H1 (cell line): ENCODE measurements at regions not wholly inside any gene's neighbourhood (a gene's known extent, or its start where the extent isn't known, plus 50 kb on each side); places are given as distances from the start of the nearest gene placed in this dataset.

ENCODE experiments used
- CTCF ChIA-PET: fragments of 300-600 bp; sonication (Branson Sonifier 250); formaldehyde crosslinking; loops from one replicate; lab custom pipeline; 2021; ENCODE audit not compliant: partially characterized antibody; lab: Charles Lee
- POLR2A ChIA-PET: fragments of 300-600 bp; sonication (Branson Sonifier 250); formaldehyde crosslinking; loops from one replicate; lab custom pipeline; 2021; ENCODE audit warnings: inconsistent platforms; ENCODE audit not compliant: partially characterized antibody; lab: Charles Lee
- DNase-seq, 2 experiments: peaks; one replicate each; pipeline versions ENCODE4 v3.0.0 to v3.0.0-alpha.2; 2010 to 2022; ENCODE audit warnings: low spot score in 2 of 2, low read depth in 1 of 2, mixed read lengths in 1 of 2
- FAIRE-seq: peaks from 2 replicates; lab custom pipeline; 2011; peaks lifted over from hg19 to GRCh38; lab: Jason Lieb, UNC
- H2AFZ ChIP-seq: 2 replicates; pipeline ENCODE4 v1.8.1; 2012; ENCODE audit warnings: low read length, inconsistent platforms
- H2AK5ac ChIP-seq: 2 replicates; pipeline ENCODE4 v1.6.1; 2013; ENCODE audit warnings: low read depth, low read length
- H2BK120ac ChIP-seq: replicated peaks from 2 replicates; pipeline ENCODE3; 2013; ENCODE audit warnings: low read depth, low read length, inconsistent platforms
- H2BK12ac ChIP-seq: 2 replicates; pipeline ENCODE4 v1.6.1; 2013; ENCODE audit warnings: low read depth, low read length
- H2BK15ac ChIP-seq: 2 replicates; pipeline ENCODE4 v1.6.1; 2013; ENCODE audit warnings: low read length
- H2BK20ac ChIP-seq: 2 replicates; pipeline ENCODE4 v1.6.1; 2013; ENCODE audit warnings: low read length
- H2BK5ac ChIP-seq: 2 replicates; pipeline ENCODE4 v1.6.1; 2013; ENCODE audit warnings: low read depth, low read length
- H3K14ac ChIP-seq: 2 replicates; pipeline ENCODE4 v1.6.1; 2013; ENCODE audit warnings: inconsistent platforms; ENCODE audit not compliant: insufficient read length
- H3K18ac ChIP-seq: 2 replicates; pipeline ENCODE4 v1.6.1; 2013; ENCODE audit warnings: low read length; ENCODE audit errors: extremely low read depth
- H3K23ac ChIP-seq: 2 replicates; pipeline ENCODE4 v1.6.1; 2013; ENCODE audit warnings: inconsistent platforms; ENCODE audit not compliant: insufficient read length
- H3K23me2 ChIP-seq: 2 replicates; pipeline ENCODE4 v1.6.1; 2013; ENCODE audit warnings: low read depth, low read length
- H3K27ac ChIP-seq: 2 replicates; pipeline ENCODE4 v1.6.1; 2011; ENCODE audit warnings: low read depth, low read length, inconsistent platforms
- H3K27me3 ChIP-seq, 4 experiments: replicated peaks in 1 of 4; 1 replicate in 1 of 4; 2 replicates in 3 of 4; pipeline versions ENCODE4 v1.6.1 to v1.8.1; 2011 to 2013; ENCODE audit warnings: low read length in 3 of 4, mild to moderate bottlenecking in 3 of 4, inconsistent platforms in 2 of 4, mixed read lengths in 2 of 4, moderate library complexity in 1 of 4; ENCODE audit not compliant: control insufficient read depth in 3 of 4, insufficient read depth in 3 of 4; ENCODE audit errors: extremely low read depth in 1 of 4
- H3K36me3 ChIP-seq, 4 experiments: 2 replicates each; pipeline versions ENCODE4 v1.6.1 to v1.8.1; 2011 to 2013; ENCODE audit warnings: mild to moderate bottlenecking in 4 of 4, low read length in 3 of 4, moderate library complexity in 2 of 4, control low read depth in 1 of 4, inconsistent platforms in 1 of 4; ENCODE audit not compliant: insufficient read depth in 4 of 4, control insufficient read depth in 2 of 4
- H3K4ac ChIP-seq: replicated peaks from 2 replicates; pipeline ENCODE3; 2013; ENCODE audit warnings: low read length, low read depth, mixed read lengths, inconsistent platforms; ENCODE audit not compliant: insufficient read length
- H3K4me1 ChIP-seq, 4 experiments: replicated peaks in 1 of 4; 1 replicate in 1 of 4; 2 replicates in 3 of 4; pipeline versions ENCODE4 v1.6.1 to v1.8.1; 2011 to 2013; ENCODE audit warnings: low read length in 3 of 4, inconsistent platforms in 2 of 4, mixed read lengths in 1 of 4; ENCODE audit not compliant: insufficient read depth in 4 of 4, control insufficient read depth in 3 of 4
- H3K4me2 ChIP-seq, 2 experiments: 2 replicates each; pipeline versions ENCODE4 v1.6.1 to v1.8.1; 2011 to 2013; ENCODE audit warnings: low read depth in 2 of 2, low read length in 2 of 2, control low read depth in 1 of 2, inconsistent platforms in 1 of 2, mild to moderate bottlenecking in 1 of 2; ENCODE audit not compliant: insufficient read depth in 1 of 2
- H3K4me3 ChIP-seq, 4 experiments: fragments of 200-600, 300-600 bp in 1 of 4; sonication (generic), shearing (Covaris generic), sonication (Bioruptor Twin) in 1 of 4; 2 replicates each; pipeline versions ENCODE4 v1.5.1 to v1.8.1; 2011 to 2016; ENCODE audit warnings: low read length in 4 of 4, low read depth in 3 of 4, control low read depth in 2 of 4, inconsistent platforms in 2 of 4, mild to moderate bottlenecking in 2 of 4, mixed read lengths in 1 of 4, moderate library complexity in 1 of 4; ENCODE audit not compliant: insufficient read depth in 2 of 4; ENCODE audit errors: extremely low read depth in 1 of 4
- H3K56ac ChIP-seq: replicated peaks from 2 replicates; pipeline ENCODE3; 2013; ENCODE audit warnings: low read depth, mild to moderate bottlenecking, mixed read lengths, low read length, inconsistent platforms; ENCODE audit not compliant: insufficient read length
- H3K79me1 ChIP-seq: 2 replicates; pipeline ENCODE4 v1.6.1; 2013; ENCODE audit warnings: low read depth, low read length, control low read depth
- H3K79me2 ChIP-seq, 2 experiments: 2 replicates each; pipeline versions ENCODE4 v1.6.1 to v1.8.1; 2012 to 2013; ENCODE audit warnings: low read length in 2 of 2, mild to moderate bottlenecking in 2 of 2, inconsistent platforms in 1 of 2; ENCODE audit not compliant: insufficient read depth in 2 of 2, control insufficient read depth in 1 of 2
- H3K9ac ChIP-seq, 4 experiments: replicated peaks in 1 of 4; 1 replicate in 1 of 4; 2 replicates in 3 of 4; pipeline versions ENCODE4 v1.6.1 to v1.8.1; 2011 to 2013; ENCODE audit warnings: low read depth in 3 of 4, low read length in 3 of 4, control low read depth in 2 of 4, mild to moderate bottlenecking in 2 of 4, moderate library complexity in 2 of 4, inconsistent platforms in 1 of 4; ENCODE audit errors: extremely low read depth in 1 of 4
- H3K9me3 ChIP-seq, 2 experiments: 2 replicates each; pipeline versions ENCODE4 v1.6.1 to v1.8.1; 2012 to 2013; ENCODE audit warnings: mild to moderate bottlenecking in 2 of 2, moderate library complexity in 2 of 2, control low read depth in 1 of 2, inconsistent platforms in 1 of 2, low read depth in 1 of 2, low read length in 1 of 2, mixed read lengths in 1 of 2; ENCODE audit not compliant: insufficient read depth in 2 of 2
- H4K20me1 ChIP-seq, 2 experiments: replicated peaks in 1 of 2; 2 replicates each; pipeline versions ENCODE3 to v1.8.1; 2011 to 2013; ENCODE audit warnings: inconsistent platforms in 2 of 2, low read length in 2 of 2, mild to moderate bottlenecking in 1 of 2; ENCODE audit not compliant: insufficient read depth in 2 of 2, control insufficient read depth in 1 of 2
- H4K5ac ChIP-seq: 2 replicates; pipeline ENCODE4 v1.6.1; 2013; ENCODE audit warnings: low read length, low read depth, mixed read lengths, inconsistent platforms; ENCODE audit not compliant: insufficient read length
- H4K8ac ChIP-seq: 2 replicates; pipeline ENCODE4 v1.8.0; 2013; ENCODE audit warnings: mild to moderate bottlenecking, moderate library complexity, low read length, inconsistent platforms; ENCODE audit not compliant: insufficient read depth; ENCODE audit errors: extremely low read depth
- H4K91ac ChIP-seq: replicated peaks from 2 replicates; pipeline ENCODE3; 2013; ENCODE audit warnings: low read length, mixed read lengths, inconsistent platforms; ENCODE audit not compliant: insufficient read length
- WGBS, 2 experiments: shearing (Covaris generic) in 1 of 2; methylation state at CpG; one replicate each; pipeline versions ENCODE4 v1.1.6 to v1.1.7; 2013 to 2015; ENCODE audit warnings: low lambda C conversion rate in 2 of 2, mixed read lengths in 2 of 2, inconsistent platforms in 1 of 2, low coverage in 1 of 2, missing lambda C conversion rate in 1 of 2; ENCODE audit not compliant: insufficient replicate concordance in 2 of 2, insufficient coverage in 1 of 2, insufficient read length in 1 of 2; ENCODE audit errors: extremely low coverage in 1 of 2, missing lambda C conversion rate in 1 of 2; 5-methylcytosine and 5-hydroxymethylcytosine counted together
- TF ChIP-seq, protein P1 (sequence below): IDR thresholded peaks from 2 replicates; pipeline ENCODE4 v1.6.1; 2011; ENCODE audit warnings: low read length, improper control_type of control experiment

DNA sequence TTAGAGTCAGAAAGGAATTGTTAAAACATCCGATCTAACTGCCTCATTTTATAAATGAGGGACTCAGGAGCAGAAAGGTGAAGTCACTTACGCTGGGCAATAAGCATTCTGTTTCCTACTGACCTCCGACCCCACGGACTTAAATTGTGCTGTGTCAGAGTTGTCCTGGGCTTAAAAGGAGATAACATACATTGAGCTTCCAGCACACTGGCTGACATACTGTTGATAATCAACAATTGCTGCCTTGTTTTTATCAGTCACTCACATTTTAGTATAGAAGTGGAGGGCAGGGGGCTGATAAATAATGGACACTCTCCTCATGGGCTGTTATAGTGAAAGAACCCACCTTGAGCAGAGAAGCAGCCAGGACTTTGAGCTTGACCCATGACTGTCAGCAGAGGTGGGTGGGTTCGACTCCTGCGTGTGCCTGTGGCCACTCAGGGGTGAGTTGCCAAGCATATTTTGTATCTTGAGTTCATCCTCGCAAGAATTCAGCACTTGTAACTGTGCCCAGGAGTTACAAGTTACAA is 166.5 kb upstream of the JARID2 start:
- Histone ChIP-seq H2BK120ac (peak overlapping the region; percentile 95), H4K8ac (no peak overlapping the region), H3K18ac (peak overlapping the region; percentile 36), H2BK12ac (peak overlapping the region; percentile 96), H3K79me1 (no peaks in the 10 kb centered on the region), H4K5ac (no peak overlapping the region), H2BK15ac (0 out of 2 replicates have a peak overlapping the region, but pooled peaks have one; percentile 21), H3K36me3 (no peaks in the 10 kb centered on the region), H3K4me1 (peaks cover 4 to 14% (median 8%) of the 10 kb centered on the region in 4 experiments), H3K23ac (no peak overlapping the region), H2BK20ac (peak overlapping the region; percentile 44), H3K79me2 (no peaks in the 10 kb centered on the region), H4K20me1 (no peaks in the 10 kb centered on the region), H3K14ac (no peak overlapping the region), H3K27ac (no peak overlapping the region), H3K56ac (no peak overlapping the region), H2AFZ (peak overlapping the region; percentile 18; the same call in 1 of the 2 replicates), H3K9ac (no peak overlapping the region), H3K23me2 (no peaks in the 10 kb centered on the region), H3K27me3 (no peaks in the 10 kb centered on the region), H3K4me3 (no peak overlapping the region), H4K91ac (peak overlapping the region; percentile 93), H2AK5ac (0 out of 2 replicates have a peak overlapping the region, but pooled peaks have one; percentile 40), H3K4me2 (no peak overlapping the region), H3K4ac (peak overlapping the region; percentile 60), H2BK5ac (peak overlapping the region; percentile 90; the same call in 1 of the 2 replicates), H3K9me3 (no peaks in the 10 kb centered on the region)
- FAIRE-seq (no peak), DNase-seq (no peak)
- CTCF ChIA-PET: interaction anchor here (1.0 kb wide), 1 partner anchor 16 kb away, joined by 3 read pairs; no protein-coding TSS in a partner anchor
- POLR2A ChIA-PET: no interaction called here
- 89% methylated on average over 7 of the region's 7 CpGs; no CpG with 5 or more reads in 1 of the 2 experiments for WGBS, 2 experiments
- TF ChIP-seq, protein P1, sequence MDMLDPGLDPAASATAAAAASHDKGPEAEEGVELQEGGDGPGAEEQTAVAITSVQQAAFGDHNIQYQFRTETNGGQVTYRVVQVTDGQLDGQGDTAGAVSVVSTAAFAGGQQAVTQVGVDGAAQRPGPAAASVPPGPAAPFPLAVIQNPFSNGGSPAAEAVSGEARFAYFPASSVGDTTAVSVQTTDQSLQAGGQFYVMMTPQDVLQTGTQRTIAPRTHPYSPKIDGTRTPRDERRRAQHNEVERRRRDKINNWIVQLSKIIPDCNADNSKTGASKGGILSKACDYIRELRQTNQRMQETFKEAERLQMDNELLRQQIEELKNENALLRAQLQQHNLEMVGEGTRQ: no peak
